ENCODE measurements at regions not wholly inside any gene's neighbourhood (a gene's known extent, or its start where the extent isn't known, plus 50 kb on each side); places are given as distances from the start of the nearest gene placed in this dataset.

- TF ChIP-seq CTCF (IDR thresholded peaks at IDR 0.05): no peak
- DNase-seq: no peak
- ATAC-seq: no peak
- Histone ChIP-seq H3K4me1 (ENCODE audit: low read depth) (no peaks in the 10 kb centered on the region), H3K9me3 (no peaks in the 10 kb centered on the region), H3K4me3 (no peak overlapping the region), H3K36me3 (ENCODE audit: low read depth) (no peaks in the 10 kb centered on the region)
- intact Hi-C loops (cut with DNase I, micrococcal nuclease): no loop called here
Observed at GRCh38 chr4:116860891-116861290, 224.5 kb downstream of the TRAM1L1 start.

DNA sequence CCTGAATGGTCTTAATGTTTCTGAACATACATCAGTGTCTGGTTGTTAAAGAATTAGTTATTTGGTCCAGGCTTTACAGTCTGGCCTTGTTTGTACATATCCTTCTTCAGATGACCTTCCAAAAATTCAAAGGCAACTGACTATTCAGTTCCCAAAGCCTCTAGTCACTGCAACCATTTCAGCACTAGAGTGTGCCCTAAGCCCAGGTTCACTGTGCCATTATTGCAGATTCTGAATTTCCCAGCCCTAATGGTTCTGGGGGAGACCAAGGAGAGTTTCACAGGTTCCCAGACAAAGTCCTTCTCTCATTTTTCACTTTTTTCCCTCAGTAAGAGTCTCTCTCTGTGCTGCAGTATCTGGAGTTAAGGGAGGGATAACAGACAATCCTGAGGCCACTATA is 235.8 kb downstream of the TRAM1L1 start:
- H3K4me3 ChIP-seq: no peak overlapping the region
- ATAC-seq (no peak), DNase-seq (no peak)
- intact Hi-C loops (cut with DNase I, micrococcal nuclease): no loop called here
- H3K9me3 ChIP-seq: no peaks in the 10 kb centered on the region
- H3K4me1 ChIP-seq (ENCODE audit: low read depth): no peaks in the 10 kb centered on the region
- no peaks in the 10 kb centered on the region for H3K36me3 ChIP-seq (ENCODE audit: low read depth)
- no peak for TF ChIP-seq CTCF (IDR thresholded peaks at IDR 0.05)

GRCh38 chr4:116847616-116848015 is 237.8 kb downstream of the TRAM1L1 start:
- H3K4me1 ChIP-seq (ENCODE audit: low read depth): no peaks in the 10 kb centered on the region
- H3K36me3 ChIP-seq (ENCODE audit: low read depth): no peaks in the 10 kb centered on the region
- H3K4me3 ChIP-seq: no peak overlapping the region
- intact Hi-C loops (cut with DNase I, micrococcal nuclease): no loop called here
- H3K9me3 ChIP-seq: no peaks in the 10 kb centered on the region
- no peak for TF ChIP-seq CTCF (IDR thresholded peaks at IDR 0.05)
- no peak for ATAC-seq
- no peak for DNase-seq

GRCh38 chr4:116839826-116840225 is 245.6 kb downstream of the TRAM1L1 start:
- DNase-seq (no peak), ATAC-seq (no peak)

DNA sequence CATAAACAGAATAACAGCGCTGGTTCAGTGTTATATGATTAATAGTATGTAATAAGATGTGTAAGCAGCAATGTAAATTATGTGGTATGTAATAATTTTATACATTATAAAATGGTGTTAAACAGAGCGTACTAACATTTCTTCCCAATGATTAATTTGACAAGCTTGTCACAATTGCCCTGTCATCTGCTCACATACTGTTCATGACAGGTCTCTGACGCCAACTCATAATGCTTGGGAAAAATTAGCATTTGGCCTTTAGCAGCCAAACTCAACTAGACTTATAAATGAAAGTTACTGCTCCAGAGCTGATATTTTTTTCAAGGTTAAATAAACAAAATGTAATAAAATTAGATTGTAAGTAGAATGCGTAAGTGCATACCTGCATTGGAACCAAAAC is 246.8 kb downstream of the TRAM1L1 start:
- no peaks in the 10 kb centered on the region for H3K36me3 ChIP-seq (ENCODE audit: low read depth)
- no peak for DNase-seq

More at GRCh38 chr4:116839826-116840225, 245.6 kb downstream of the TRAM1L1 start:
- intact Hi-C loops (cut with DNase I, micrococcal nuclease): no loop called here
- no peaks in the 10 kb centered on the region for H3K36me3 ChIP-seq (ENCODE audit: low read depth)
- no peaks in the 10 kb centered on the region for H3K4me1 ChIP-seq (ENCODE audit: low read depth)
- no peak overlapping the region for H3K4me3 ChIP-seq
- TF ChIP-seq CTCF (IDR thresholded peaks at IDR 0.05): no peak
- no peaks in the 10 kb centered on the region for H3K9me3 ChIP-seq

More for the DNA sequence above, 246.8 kb downstream of the TRAM1L1 start:
- ATAC-seq: no peak
- H3K4me3 ChIP-seq: no peak overlapping the region
- TF ChIP-seq CTCF (IDR thresholded peaks at IDR 0.05): no peak
- intact Hi-C loops (cut with DNase I, micrococcal nuclease): no loop called here
- no peaks in the 10 kb centered on the region for H3K9me3 ChIP-seq
- no peaks in the 10 kb centered on the region for H3K4me1 ChIP-seq (ENCODE audit: low read depth)

Measured in mucosa of descending colon (tissue), 3 donors.